BJ (cell line): ENCODE measurements at regions not wholly inside any gene's neighbourhood (a gene's known extent, or its start where the extent isn't known, plus 50 kb on each side); places are given as distances from the start of the nearest gene placed in this dataset.
"Not testable (repeated sequence)": the region's sequence is repeated elsewhere in the genome, so short reads cannot be mapped to it uniquely, and the experiment has no call there.

ENCODE experiments used
- CTCF ChIA-PET: fragments of 350-600 bp; formaldehyde crosslinking; extraction: SDS; loops from one replicate; lab custom pipeline; 2021; ENCODE audit warnings: antibody characterized with exemption, inconsistent platforms; lab: Yijun Ruan, JAX
- POLR2A ChIA-PET: fragments of 300-600 bp; sonication (Branson Sonifier 250); formaldehyde crosslinking; extraction: SDS; loops from one replicate; lab custom pipeline; 2021; ENCODE audit warnings: antibody characterized with exemption; lab: Charles Lee
- DNase-seq: peaks from one replicate; pipeline ENCODE4 v3.0.0-alpha.2; 2011; ENCODE audit warnings: low read depth
- H3K27me3 ChIP-seq: 2 replicates; pipeline ENCODE4 v1.6.0; 2011; ENCODE audit warnings: low read length; ENCODE audit not compliant: control insufficient read depth, insufficient read depth
- H3K36me3 ChIP-seq: 2 replicates; pipeline ENCODE4 v1.5.1; 2011; ENCODE audit warnings: low read length; ENCODE audit not compliant: control insufficient read depth, insufficient read depth
- H3K4me3 ChIP-seq: 2 replicates; pipeline ENCODE4 v1.5.1; 2011; ENCODE audit warnings: low read depth, mild to moderate bottlenecking, control low read depth, low read length
- CTCF ChIP-seq: IDR thresholded peaks from 2 replicates; pipeline ENCODE4 v1.5.1; 2011; ENCODE audit warnings: low read depth, mild to moderate bottlenecking, control low read depth, inconsistent platforms, low read length, moderate library complexity; ENCODE audit not compliant: insufficient read depth

GRCh38 chrX:51257490-51257889, 75.1 kb upstream of the NUDT10 start:
- H3K27me3 ChIP-seq: no peaks in the 10 kb centered on the region
- no peak for TF ChIP-seq CTCF
- H3K4me3 ChIP-seq: no peak overlapping the region
- ChIA-PET CTCF (no interaction called here), POLR2A (no interaction called here)
- DNase-seq: no peak
- H3K36me3 ChIP-seq: no peaks in the 10 kb centered on the region

- H3K36me3 ChIP-seq, H3K27me3 ChIP-seq, DNase-seq, POLR2A ChIA-PET, H3K4me3 ChIP-seq, CTCF ChIA-PET: not testable (repeated sequence)
Measured at GRCh38 chrX:51262271-51262670, 70.4 kb upstream of the NUDT10 start.

DNA sequence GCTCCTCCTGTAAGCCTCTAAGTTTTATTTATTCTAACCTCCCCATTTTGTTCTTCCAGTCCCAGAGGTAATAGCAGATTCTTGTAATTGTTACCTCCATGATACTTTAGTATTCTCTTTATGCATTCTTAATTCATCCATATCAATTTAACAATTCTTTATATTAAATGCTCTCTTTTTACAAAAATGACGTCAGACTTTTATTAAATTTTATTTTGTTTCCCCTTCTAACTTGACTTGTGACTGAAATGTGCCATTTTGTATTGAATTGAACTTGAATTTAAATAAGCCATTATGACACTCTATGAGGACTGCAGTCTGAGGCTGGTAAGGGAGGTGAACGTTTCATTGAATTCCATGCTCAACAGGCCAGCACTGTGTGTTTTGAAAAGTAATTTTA, 60.0 kb upstream of the NUDT10 start:
- Histone ChIP-seq H3K4me3 (no peak overlapping the region), H3K36me3 (no peaks in the 10 kb centered on the region), H3K27me3 (no peaks in the 10 kb centered on the region)
- POLR2A ChIA-PET: no interaction called here
- DNase-seq: no peak
- no peak for TF ChIP-seq CTCF
- CTCF ChIA-PET: no interaction called here

DNA sequence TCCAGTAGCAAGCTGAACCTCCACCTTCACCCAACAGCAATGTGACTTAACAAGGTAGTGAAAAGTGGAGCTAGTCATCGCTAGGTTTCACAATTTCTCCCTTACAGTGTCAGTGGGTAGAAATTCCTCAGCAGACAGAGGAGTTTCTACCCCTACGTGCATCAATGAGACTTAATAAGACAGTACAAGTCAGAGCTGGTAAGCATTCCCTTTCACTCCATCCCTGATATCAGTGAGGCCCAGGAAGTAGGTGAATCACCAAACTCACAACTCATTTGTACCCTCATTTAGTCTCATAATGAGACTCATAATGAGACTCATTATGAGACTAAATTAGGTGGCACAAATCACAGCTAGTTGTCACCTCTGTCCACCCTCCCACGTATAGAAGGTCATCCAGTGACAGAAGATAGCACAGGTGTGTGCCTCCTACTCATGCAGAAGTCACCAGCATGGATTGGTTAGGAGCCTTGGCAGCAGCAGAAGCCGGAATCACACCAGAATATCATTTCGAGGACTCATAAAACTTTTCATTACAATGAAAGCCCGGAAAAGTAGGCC, 50.8 kb upstream of the NUDT10 start:
- H3K27me3 ChIP-seq: no peaks in the 10 kb centered on the region
- DNase-seq: no peak
- ChIA-PET CTCF (no interaction called here), POLR2A (no interaction called here)
- TF ChIP-seq CTCF: no peak
- no peak overlapping the region for H3K4me3 ChIP-seq
- H3K36me3 ChIP-seq: no peaks in the 10 kb centered on the region
